ENCODE measurements at regions not wholly inside any gene's neighbourhood (a gene's known extent, or its start where the extent isn't known, plus 50 kb on each side); places are given as distances from the start of the nearest gene placed in this dataset.

GRCh38 chr17:52227926-52228325, 69.4 kb upstream of the CA10 start:
- Histone ChIP-seq H3K9me3 (replicated peaks in 1 of 2; ENCODE audit: control insufficient read depth in 2 of 2, insufficient read depth in 1 of 2, low read depth in 1 of 2, low read length in 2 of 2) (no peaks in the 10 kb centered on the region), H3K79me1 (ENCODE audit: low read depth, low read length) (no peaks in the 10 kb centered on the region), H2BK15ac (ENCODE audit: low read length) (no peak overlapping the region), H2BK12ac (ENCODE audit: low read length) (no peak overlapping the region), H2AFZ (ENCODE audit: low read length) (no peak overlapping the region), H3K4me1 (ENCODE audit: control insufficient read depth in 2 of 2, insufficient read depth in 1 of 2, low read depth in 1 of 2, low read length in 2 of 2) (peaks cover 0 to 4% of the 10 kb centered on the region in 2 donors), H3K23ac (ENCODE audit: low read depth, low read length, poor library complexity) (no peak overlapping the region), H2BK120ac (ENCODE audit: low read depth, low read length) (no peak overlapping the region), H3K18ac (ENCODE audit: low read length) (no peak overlapping the region), H4K91ac (ENCODE audit: low read depth, low read length, poor library complexity) (no peak overlapping the region), H3K14ac (ENCODE audit: low read length) (no peak overlapping the region), H3K9ac (ENCODE audit: low read depth, low read length, poor library complexity) (no peak overlapping the region), H3K27me3 (ENCODE audit: control insufficient read depth in 3 of 3, insufficient read depth in 3 of 3, low read depth in 1 of 3, low read length in 3 of 3) (no peaks in the 10 kb centered on the region), H4K8ac (ENCODE audit: low read depth, low read length) (no peak overlapping the region), H2AK5ac (ENCODE audit: low read depth, low read length) (no peak overlapping the region), H3K36me3 (replicated peaks in 1 of 2; ENCODE audit: control insufficient read depth in 2 of 2, insufficient read depth in 2 of 2, low read length in 2 of 2) (no peaks in the 10 kb centered on the region), H2BK5ac (ENCODE audit: low read length) (no peak overlapping the region), H3K4me2 (ENCODE audit: insufficient read depth, low read length, poor library complexity, severe bottlenecking) (no peak overlapping the region), H3K4ac (ENCODE audit: low read length) (no peak overlapping the region), H3K4me3 (ENCODE audit: low read length in 2 of 2) (no peak overlapping the region), H3K27ac (replicated peaks; ENCODE audit: low read length) (no peak overlapping the region)
- no peak for DNase-seq (ENCODE audit: low spot score)
- WGBS, 2 donors (ENCODE audit: extremely low coverage in 2 of 2, insufficient read length in 2 of 2, insufficient replicate concordance in 1 of 2): no CpG with 5 or more reads among the region's 2 CpGs

- Histone ChIP-seq H2BK5ac (ENCODE audit: low read length) (no peak overlapping the region), H3K36me3 (replicated peaks in 1 of 2; ENCODE audit: control insufficient read depth in 2 of 2, insufficient read depth in 2 of 2, low read length in 2 of 2) (no peaks in the 10 kb centered on the region), H3K27me3 (ENCODE audit: control insufficient read depth in 3 of 3, insufficient read depth in 3 of 3, low read depth in 1 of 3, low read length in 3 of 3) (no peaks in the 10 kb centered on the region), H4K91ac (ENCODE audit: low read depth, low read length, poor library complexity) (no peak overlapping the region), H2BK15ac (ENCODE audit: low read length) (no peak overlapping the region), H3K9me3 (replicated peaks in 1 of 2; ENCODE audit: control insufficient read depth in 2 of 2, insufficient read depth in 1 of 2, low read depth in 1 of 2, low read length in 2 of 2) (no peaks in the 10 kb centered on the region), H2AK5ac (ENCODE audit: low read depth, low read length) (no peak overlapping the region), H3K4ac (ENCODE audit: low read length) (no peak overlapping the region), H3K27ac (replicated peaks; ENCODE audit: low read length) (no peak overlapping the region), H3K14ac (ENCODE audit: low read length) (no peak overlapping the region), H3K4me2 (ENCODE audit: insufficient read depth, low read length, poor library complexity, severe bottlenecking) (no peak overlapping the region), H3K18ac (ENCODE audit: low read length) (no peak overlapping the region), H3K9ac (ENCODE audit: low read depth, low read length, poor library complexity) (no peak overlapping the region), H3K4me3 (ENCODE audit: low read length in 2 of 2) (no peak overlapping the region), H3K4me1 (ENCODE audit: control insufficient read depth in 2 of 2, insufficient read depth in 1 of 2, low read depth in 1 of 2, low read length in 2 of 2) (no peaks in the 10 kb centered on the region), H4K8ac (ENCODE audit: low read depth, low read length) (no peak overlapping the region), H3K79me1 (ENCODE audit: low read depth, low read length) (no peaks in the 10 kb centered on the region), H2BK12ac (ENCODE audit: low read length) (no peak overlapping the region), H2BK120ac (ENCODE audit: low read depth, low read length) (no peak overlapping the region), H2AFZ (ENCODE audit: low read length) (no peak overlapping the region), H3K23ac (ENCODE audit: low read depth, low read length, poor library complexity) (no peak overlapping the region)
- no CpG with 5 or more reads among the region's 3 CpGs for WGBS, 2 donors (ENCODE audit: extremely low coverage in 2 of 2, insufficient read length in 2 of 2, insufficient replicate concordance in 1 of 2)
- no peak for DNase-seq (ENCODE audit: low spot score)
These were observed 54.9 kb upstream of the CA10 start for GRCh38 chr17:52213451-52213850.

- DNase-seq (ENCODE audit: low spot score): no peak
- Histone ChIP-seq H3K27ac (replicated peaks; ENCODE audit: low read length) (no peak overlapping the region), H3K18ac (ENCODE audit: low read length) (no peak overlapping the region), H3K4me2 (ENCODE audit: insufficient read depth, low read length, poor library complexity, severe bottlenecking) (no peak overlapping the region), H3K23ac (ENCODE audit: low read depth, low read length, poor library complexity) (no peak overlapping the region), H3K27me3 (ENCODE audit: control insufficient read depth in 3 of 3, insufficient read depth in 3 of 3, low read depth in 1 of 3, low read length in 3 of 3) (no peaks in the 10 kb centered on the region), H2AFZ (ENCODE audit: low read length) (no peak overlapping the region), H3K4me1 (ENCODE audit: control insufficient read depth in 2 of 2, insufficient read depth in 1 of 2, low read depth in 1 of 2, low read length in 2 of 2) (no peaks in the 10 kb centered on the region), H3K36me3 (replicated peaks in 1 of 2; ENCODE audit: control insufficient read depth in 2 of 2, insufficient read depth in 2 of 2, low read length in 2 of 2) (no peaks in the 10 kb centered on the region), H2BK15ac (ENCODE audit: low read length) (no peak overlapping the region), H3K4me3 (ENCODE audit: low read length in 2 of 2) (no peak overlapping the region), H2BK12ac (ENCODE audit: low read length) (no peak overlapping the region), H4K91ac (ENCODE audit: low read depth, low read length, poor library complexity) (no peak overlapping the region), H2AK5ac (ENCODE audit: low read depth, low read length) (no peak overlapping the region), H3K14ac (ENCODE audit: low read length) (no peak overlapping the region), H3K9ac (ENCODE audit: low read depth, low read length, poor library complexity) (no peak overlapping the region), H2BK5ac (ENCODE audit: low read length) (no peak overlapping the region), H3K4ac (ENCODE audit: low read length) (no peak overlapping the region), H2BK120ac (ENCODE audit: low read depth, low read length) (no peak overlapping the region), H3K79me1 (ENCODE audit: low read depth, low read length) (no peaks in the 10 kb centered on the region), H3K9me3 (replicated peaks in 1 of 2; ENCODE audit: control insufficient read depth in 2 of 2, insufficient read depth in 1 of 2, low read depth in 1 of 2, low read length in 2 of 2) (no peaks in the 10 kb centered on the region), H4K8ac (ENCODE audit: low read depth, low read length) (no peak overlapping the region)
These were observed 54.3 kb upstream of the CA10 start for GRCh38 chr17:52212851-52213250.

- Histone ChIP-seq H3K4me1 (ENCODE audit: control insufficient read depth in 2 of 2, insufficient read depth in 1 of 2, low read depth in 1 of 2, low read length in 2 of 2) (no peaks in the 10 kb centered on the region), H3K23ac (ENCODE audit: low read depth, low read length, poor library complexity) (no peak overlapping the region), H3K27ac (replicated peaks; ENCODE audit: low read length) (no peak overlapping the region), H3K9ac (ENCODE audit: low read depth, low read length, poor library complexity) (no peak overlapping the region), H3K18ac (ENCODE audit: low read length) (no peak overlapping the region), H4K91ac (ENCODE audit: low read depth, low read length, poor library complexity) (no peak overlapping the region), H3K4me2 (ENCODE audit: insufficient read depth, low read length, poor library complexity, severe bottlenecking) (no peak overlapping the region), H3K27me3 (ENCODE audit: control insufficient read depth in 3 of 3, insufficient read depth in 3 of 3, low read depth in 1 of 3, low read length in 3 of 3) (no peaks in the 10 kb centered on the region), H2AK5ac (ENCODE audit: low read depth, low read length) (no peak overlapping the region), H3K9me3 (replicated peaks in 1 of 2; ENCODE audit: control insufficient read depth in 2 of 2, insufficient read depth in 1 of 2, low read depth in 1 of 2, low read length in 2 of 2) (no peaks in the 10 kb centered on the region), H3K4ac (ENCODE audit: low read length) (no peak overlapping the region), H3K79me1 (ENCODE audit: low read depth, low read length) (no peaks in the 10 kb centered on the region), H2BK15ac (ENCODE audit: low read length) (no peak overlapping the region), H3K4me3 (ENCODE audit: low read length in 2 of 2) (no peak overlapping the region), H2BK12ac (ENCODE audit: low read length) (no peak overlapping the region), H3K36me3 (replicated peaks in 1 of 2; ENCODE audit: control insufficient read depth in 2 of 2, insufficient read depth in 2 of 2, low read length in 2 of 2) (no peaks in the 10 kb centered on the region), H2BK5ac (ENCODE audit: low read length) (no peak overlapping the region), H2BK120ac (ENCODE audit: low read depth, low read length) (no peak overlapping the region), H3K14ac (ENCODE audit: low read length) (no peak overlapping the region), H4K8ac (ENCODE audit: low read depth, low read length) (no peak overlapping the region), H2AFZ (ENCODE audit: low read length) (no peak overlapping the region)
- DNase-seq (ENCODE audit: low spot score): no peak
These were observed 51.0 kb upstream of the CA10 start for GRCh38 chr17:52209507-52209906.
